IMR-90 (cell line): ENCODE measurements at regions not wholly inside any gene's neighbourhood (a gene's known extent, or its start where the extent isn't known, plus 50 kb on each side); places are given as distances from the start of the nearest gene placed in this dataset.

Source experiments
- ATAC-seq: fragments of 200-7000 bp; cut with Tn5 transposase; 2 replicates; pipeline ENCODE4 v1.9.1; 2020; ENCODE audit warnings: low read depth, mild to moderate bottlenecking, moderate library complexity
- BruUV-seq: library from RNA; stranded (reverse); fragments of 400-500 nt; replicated peaks from 2 replicates; lab custom pipeline; 2021; lab: Mats Ljungman, UMichigan
- CTCF ChIA-PET: fragments of 300-600 bp; formaldehyde crosslinking; extraction: SDS; loops from one replicate; lab custom pipeline; 2021; ENCODE audit warnings: antibody characterized with exemption; lab: Yijun Ruan, JAX
- POLR2A ChIA-PET: fragments of 300-600 bp; sonication (Branson Sonifier 250); formaldehyde crosslinking; loops from one replicate; lab custom pipeline; 2022; ENCODE audit warnings: antibody characterized with exemption; ENCODE audit not compliant: unreplicated experiment; lab: Charles Lee
- DNase-seq: peaks from one replicate; pipeline ENCODE4 v3.0.0; 2013
- H2AFZ ChIP-seq: replicated peaks from 2 replicates; pipeline ENCODE3; 2013; ENCODE audit warnings: low read length, mild to moderate bottlenecking; ENCODE audit not compliant: poor library complexity
- H2AK5ac ChIP-seq: 2 replicates; pipeline ENCODE4 v1.6.1; 2013; ENCODE audit warnings: low read depth, low read length, inconsistent platforms
- H2AK9ac ChIP-seq: replicated peaks from 2 replicates; pipeline ENCODE3; 2013; ENCODE audit warnings: mild to moderate bottlenecking, low read depth, low read length, moderate library complexity; ENCODE audit not compliant: poor library complexity
- H2BK120ac ChIP-seq: 2 replicates; pipeline ENCODE4 v1.6.1; 2013; ENCODE audit warnings: low read depth, low read length, inconsistent platforms
- H2BK15ac ChIP-seq: 3 replicates; pipeline ENCODE4 v1.6.1; 2013; ENCODE audit warnings: low read depth, low read length, inconsistent platforms
- H2BK20ac ChIP-seq: 2 replicates; pipeline ENCODE4 v1.6.1; 2013; ENCODE audit warnings: low read depth, mild to moderate bottlenecking, inconsistent platforms, low read length, moderate library complexity
- H2BK5ac ChIP-seq: 2 replicates; pipeline ENCODE4 v1.6.1; 2013; ENCODE audit warnings: mild to moderate bottlenecking, low read depth, low read length, inconsistent platforms; ENCODE audit not compliant: poor library complexity, severe bottlenecking
- H3K14ac ChIP-seq: replicated peaks from 2 replicates; pipeline ENCODE4 v1.6.1; 2013; ENCODE audit warnings: low read depth, low read length, inconsistent platforms
- H3K18ac ChIP-seq: 2 replicates; pipeline ENCODE4 v1.6.1; 2013; ENCODE audit warnings: low read depth, low read length, control low read depth
- H3K23ac ChIP-seq: 2 replicates; pipeline ENCODE4 v1.6.1; 2013; ENCODE audit warnings: low read depth, low read length, inconsistent platforms
- H3K27ac ChIP-seq: 2 replicates; pipeline ENCODE4 v1.5.1; 2013; ENCODE audit warnings: mild to moderate bottlenecking, control low read depth, low read length; ENCODE audit not compliant: insufficient read depth
- H3K27me3 ChIP-seq: 2 replicates; pipeline ENCODE4 v1.6.1; 2013; ENCODE audit warnings: low read length; ENCODE audit not compliant: control insufficient read depth, insufficient read depth
- H3K36me3 ChIP-seq: 2 replicates; pipeline ENCODE4 v1.6.1; 2013; ENCODE audit warnings: low read length, mixed read lengths; ENCODE audit not compliant: control insufficient read depth, insufficient read depth
- H3K4ac ChIP-seq: 2 replicates; pipeline ENCODE4 v1.6.1; 2013; ENCODE audit warnings: low read depth, low read length, inconsistent platforms
- H3K4me1 ChIP-seq: 2 replicates; pipeline ENCODE4 v1.6.1; 2013; ENCODE audit warnings: low read length, mixed read lengths; ENCODE audit not compliant: control insufficient read depth, insufficient read depth
- H3K4me2 ChIP-seq: 2 replicates; pipeline ENCODE4 v1.6.1; 2013; ENCODE audit warnings: low read depth, mild to moderate bottlenecking, control low read depth, low read length, moderate library complexity
- H3K4me3 ChIP-seq: 2 replicates; pipeline ENCODE4 v1.5.1; 2013; ENCODE audit warnings: low read depth, mild to moderate bottlenecking, control low read depth, low read length, moderate library complexity; ENCODE audit not compliant: insufficient read depth
- H3K56ac ChIP-seq: 2 replicates; pipeline ENCODE4 v1.6.1; 2013; ENCODE audit warnings: low read length, inconsistent platforms; ENCODE audit not compliant: insufficient read depth; ENCODE audit errors: extremely low read depth
- H3K79me1 ChIP-seq, 2 experiments: 2 replicates each; pipeline ENCODE4 v1.6.1; 2013; ENCODE audit warnings: low read length in 2 of 2, inconsistent platforms in 1 of 2, low read depth in 1 of 2
- H3K9ac ChIP-seq: 2 replicates; pipeline ENCODE4 v1.6.1; 2013; ENCODE audit warnings: low read depth, low read length, control low read depth
- H3K9me1 ChIP-seq: 2 replicates; pipeline ENCODE4 v1.6.1; 2013; ENCODE audit warnings: low read length, inconsistent platforms; ENCODE audit not compliant: insufficient read depth
- H3K9me3 ChIP-seq: 2 replicates; pipeline ENCODE4 v1.6.1; 2013; ENCODE audit warnings: low read length; ENCODE audit not compliant: control insufficient read depth, insufficient read depth
- H4K20me1 ChIP-seq: 2 replicates; pipeline ENCODE4 v1.6.1; 2013; ENCODE audit warnings: low read length, inconsistent platforms; ENCODE audit not compliant: insufficient read depth
- H4K5ac ChIP-seq: 2 replicates; pipeline ENCODE4 v1.6.1; 2013; ENCODE audit warnings: mild to moderate bottlenecking, low read depth, low read length, control low read depth
- H4K8ac ChIP-seq, 2 experiments: 2 replicates each; pipeline ENCODE4 v1.6.1; 2013; ENCODE audit warnings: low read depth in 2 of 2, low read length in 2 of 2, control low read depth in 1 of 2, inconsistent platforms in 1 of 2
- H4K91ac ChIP-seq: 2 replicates; pipeline ENCODE4 v1.6.1; 2013; ENCODE audit warnings: low read depth, low read length, inconsistent platforms; ENCODE audit not compliant: insufficient read depth
- CEBPB ChIP-seq: IDR thresholded peaks from 2 replicates; pipeline ENCODE4 v1.6.1; 2012; ENCODE audit warnings: low read depth, low read length, improper control_type of control experiment
- FOS ChIP-seq: fragments of 150-350 bp; IDR thresholded peaks from 2 replicates; pipeline ENCODE4 v1.6.1; 2016; ENCODE audit warnings: low read depth, low read length
- MXI1 ChIP-seq: IDR thresholded peaks from 2 replicates; pipeline ENCODE4 v1.6.1; 2012; ENCODE audit warnings: low read depth, mild to moderate bottlenecking, low read length, moderate library complexity, borderline replicate concordance
- POLR2A ChIP-seq: IDR thresholded peaks from 2 replicates; pipeline ENCODE4 v1.6.1; 2012; ENCODE audit warnings: mild to moderate bottlenecking, low read depth, low read length
- USF2 ChIP-seq: fragments of 150-350 bp; IDR thresholded peaks from 2 replicates; pipeline ENCODE4 v1.6.1; 2017; ENCODE audit warnings: mild to moderate bottlenecking, antibody characterized with exemption, low read length, low read depth
- WGBS, 2 experiments: methylation state at CpG; one replicate each; pipeline versions ENCODE4 v1.1.5 to v1.1.7; 2013; ENCODE audit warnings: missing lambda C conversion rate in 2 of 2; ENCODE audit not compliant: insufficient read length in 1 of 2; ENCODE audit errors: extremely low coverage in 2 of 2; 5-methylcytosine and 5-hydroxymethylcytosine counted together
- dilution Hi-C: fragments of 300-500 bp; cut with HindIII; formaldehyde crosslinking; loops from one replicate; pipeline ENCODE4 v1.14.3; 2018; ENCODE audit warnings: low sequenced_read_pairs; ENCODE audit not compliant: unreplicated experiment
- in situ Hi-C: fragments of 300-500 bp; cut with MboI; formaldehyde crosslinking; loops from 3 replicates; pipeline ENCODE4 v1.14.3; 2019; ENCODE audit warnings: low sequenced_read_pairs, inconsistent platforms, mixed read lengths
- intact Hi-C: fragments of 100-400 bp; cut with micrococcal nuclease; formaldehyde crosslinking; loops from 2 replicates; pipeline ENCODE4 v1.10.0; 2022

GRCh38 chr13:31629085-31629780 lies 110.1 kb upstream of the RXFP2 start:
- Histone ChIP-seq H2AK5ac (no peak overlapping the region), H3K4me2 (no peak overlapping the region), H2BK15ac (no peak overlapping the region), H2BK120ac (no peak overlapping the region), H3K4me1 (peaks cover 5% of the 10 kb centered on the region; the same call in 1 of the 2 replicates), H4K91ac (no peak overlapping the region), H4K8ac (no peak overlapping the region), H2BK20ac (no peak overlapping the region), H4K5ac (no peak overlapping the region; the same call in 1 of the 2 replicates), H3K27me3 (no peaks in the 10 kb centered on the region), H3K4ac (no peak overlapping the region), H2BK5ac (peak overlapping the region; percentile 46), H3K4me3 (no peak overlapping the region), H3K18ac (peak overlapping the region; percentile 13; the same call in 1 of the 2 replicates), H3K14ac (no peak overlapping the region), H4K20me1 (no peaks in the 10 kb centered on the region), H3K23ac (no peak overlapping the region), H3K79me1 (no peaks in the 10 kb centered on the region), H3K9me1 (no peaks in the 10 kb centered on the region; the same call in 1 of the 2 replicates), H3K27ac (no peak overlapping the region), H2AK9ac (no peak overlapping the region), H3K56ac (no peak overlapping the region), H3K9ac (no peak overlapping the region), H3K9me3 (no peaks in the 10 kb centered on the region), H3K36me3 (no peaks in the 10 kb centered on the region), H2AFZ (no peak overlapping the region)
- BruUV-seq = no TSS peak
- WGBS, 2 experiments = no CpG with 5 or more reads among the region's 3 CpGs
- dilution Hi-C loops (no loop called here), intact Hi-C loops (no loop called here), in situ Hi-C loops (no loop called here)
- DNase-seq = peak; percentile 40
- TF ChIP-seq CEBPB (no peak), USF2 (no peak), MXI1 (no peak), FOS (no peak), POLR2A (no peak)
- ChIA-PET POLR2A (no interaction called here), CTCF (no interaction called here)
- no peak for ATAC-seq
